Prostate gland (tissue), 2 donors: ENCODE measurements at regions not wholly inside any gene's neighbourhood (a gene's known extent, or its start where the extent isn't known, plus 50 kb on each side); places are given as distances from the start of the nearest gene placed in this dataset.

Source experiments
- DNase-seq: peaks from one replicate; pipeline ENCODE4 v3.0.0-alpha.2; 2019; ENCODE audit warnings: low spot score
- H3K27ac ChIP-seq, 2 donors: fragments of 200-600 bp; sonication (generic); 2 replicates each; pipeline ENCODE4 v1.5.1; 2017 to 2019
- H3K27me3 ChIP-seq: fragments of 200-600 bp; sonication (generic); replicated peaks from 2 replicates; pipeline ENCODE4 v1.5.1; 2019; ENCODE audit not compliant: insufficient read depth
- H3K36me3 ChIP-seq, 2 donors: fragments of 200-600 bp; sonication (generic); 1 replicate in 1 of 2; 2 replicates in 1 of 2; pipeline versions ENCODE4 v1.5.1 to v1.8.1; 2017 to 2019
- H3K4me1 ChIP-seq: fragments of 200-600 bp; sonication (generic); replicated peaks from 2 replicates; pipeline ENCODE4 v1.5.1; 2019
- H3K4me3 ChIP-seq, 2 donors: fragments of 200-600 bp; sonication (generic); 2 replicates each; pipeline ENCODE4 v1.5.1; 2017 to 2019
- H3K9me3 ChIP-seq: fragments of 200-600 bp; sonication (generic); 2 replicates; pipeline ENCODE4 v1.5.1; 2017
- POLR2A ChIP-seq: fragments of 450-650 bp; IDR thresholded peaks from one replicate; pipeline ENCODE4 v1.6.1; 2016; ENCODE audit warnings: antibody characterized with exemption, mild to moderate bottlenecking
- POLR2AphosphoS5 ChIP-seq: sonication (generic); formaldehyde crosslinking; IDR thresholded peaks from one replicate; pipeline ENCODE4 v1.6.1; 2017; ENCODE audit warnings: antibody characterized with exemption
- WGBS: methylation state at CpG from one replicate; pipeline ENCODE4 v1.1.5; 2018; 5-methylcytosine and 5-hydroxymethylcytosine counted together
- intact Hi-C: fragments of 100-400 bp; cut with DNase I; formaldehyde crosslinking; loops from one replicate; pipeline ENCODE4 v1.14.2; 2022
- TF ChIP-seq, protein P1 (sequence below), 4 experiments: fragments of 200-600 bp in 2 of 4; fragments of 450-650 bp in 2 of 4; sonication (generic) in 2 of 4; IDR thresholded peaks; 1 replicate in 3 of 4; 2 replicates in 1 of 4; pipeline ENCODE4 v1.5.1; 2016 to 2019; ENCODE audit warnings: antibody characterized with exemption in 4 of 4, mild to moderate bottlenecking in 2 of 4, moderate library complexity in 2 of 4

- DNase-seq, result no peak
- Histone ChIP-seq H3K9me3 (no peaks in the 10 kb centered on the region), H3K4me1 (peaks cover 8% of the 10 kb centered on the region), H3K4me3 (no peak overlapping the region), H3K36me3 (no peaks in the 10 kb centered on the region), H3K27me3 (no peaks in the 10 kb centered on the region), H3K27ac (no peak overlapping the region)
- WGBS, result 77% methylated on average over 11 of the region's 11 CpGs
- no peak for TF ChIP-seq POLR2A
- TF ChIP-seq, protein P1, sequence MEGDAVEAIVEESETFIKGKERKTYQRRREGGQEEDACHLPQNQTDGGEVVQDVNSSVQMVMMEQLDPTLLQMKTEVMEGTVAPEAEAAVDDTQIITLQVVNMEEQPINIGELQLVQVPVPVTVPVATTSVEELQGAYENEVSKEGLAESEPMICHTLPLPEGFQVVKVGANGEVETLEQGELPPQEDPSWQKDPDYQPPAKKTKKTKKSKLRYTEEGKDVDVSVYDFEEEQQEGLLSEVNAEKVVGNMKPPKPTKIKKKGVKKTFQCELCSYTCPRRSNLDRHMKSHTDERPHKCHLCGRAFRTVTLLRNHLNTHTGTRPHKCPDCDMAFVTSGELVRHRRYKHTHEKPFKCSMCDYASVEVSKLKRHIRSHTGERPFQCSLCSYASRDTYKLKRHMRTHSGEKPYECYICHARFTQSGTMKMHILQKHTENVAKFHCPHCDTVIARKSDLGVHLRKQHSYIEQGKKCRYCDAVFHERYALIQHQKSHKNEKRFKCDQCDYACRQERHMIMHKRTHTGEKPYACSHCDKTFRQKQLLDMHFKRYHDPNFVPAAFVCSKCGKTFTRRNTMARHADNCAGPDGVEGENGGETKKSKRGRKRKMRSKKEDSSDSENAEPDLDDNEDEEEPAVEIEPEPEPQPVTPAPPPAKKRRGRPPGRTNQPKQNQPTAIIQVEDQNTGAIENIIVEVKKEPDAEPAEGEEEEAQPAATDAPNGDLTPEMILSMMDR (IDR thresholded peaks at IDR 0.05), result no peak
- intact Hi-C loops, result no loop called here
Measured at GRCh38 chr13:34752283-34752960, 189.6 kb upstream of the NBEA start.

DNA sequence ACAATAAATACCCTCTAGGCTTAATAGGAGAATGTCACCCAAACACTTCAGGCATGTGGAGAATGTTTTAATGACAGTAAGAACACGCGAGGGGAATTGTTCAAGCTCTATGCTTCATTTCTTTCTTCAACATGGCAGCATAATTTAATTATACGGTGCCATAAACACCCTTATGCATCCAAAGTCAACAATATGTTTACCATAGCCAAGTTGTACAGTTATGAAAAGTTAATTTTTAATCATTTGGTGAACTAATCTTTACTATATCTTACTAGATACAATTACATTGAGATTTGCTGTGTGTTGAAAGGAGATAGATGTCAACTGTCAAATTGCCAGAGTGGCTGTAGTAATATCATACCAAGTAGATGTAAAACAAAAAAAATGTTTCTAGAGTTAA, 185.9 kb upstream of the NBEA start:
- no peak overlapping the region for H3K27ac ChIP-seq
- 64% methylated on average over 3 of the region's 3 CpGs for WGBS
- intact Hi-C loops, result no loop called here
- no peaks in the 10 kb centered on the region for H3K36me3 ChIP-seq
- H3K4me1 ChIP-seq, result no peaks in the 10 kb centered on the region
- no peak overlapping the region for H3K4me3 ChIP-seq
- H3K9me3 ChIP-seq, result no peaks in the 10 kb centered on the region
- DNase-seq, result no peak
- H3K27me3 ChIP-seq, result no peaks in the 10 kb centered on the region
- TF ChIP-seq, protein P1 (IDR thresholded peaks at IDR 0.05), result no peak
- no peak for TF ChIP-seq POLR2A
- TF ChIP-seq POLR2AphosphoS5, result no peak

GRCh38 chr13:34756572-34756971, 185.5 kb upstream of the NBEA start:
- TF ChIP-seq, protein P1 (IDR thresholded peaks at IDR 0.05), result no peak
- TF ChIP-seq POLR2A (no peak), POLR2AphosphoS5 (no peak)
- 70% methylated on average over 2 of the region's 2 CpGs for WGBS
- Histone ChIP-seq H3K27me3 (no peaks in the 10 kb centered on the region), H3K4me1 (no peaks in the 10 kb centered on the region), H3K36me3 (no peaks in the 10 kb centered on the region), H3K4me3 (no peak overlapping the region), H3K27ac (no peak overlapping the region), H3K9me3 (no peaks in the 10 kb centered on the region)
- DNase-seq, result no peak
- intact Hi-C loops, result no loop called here

DNA sequence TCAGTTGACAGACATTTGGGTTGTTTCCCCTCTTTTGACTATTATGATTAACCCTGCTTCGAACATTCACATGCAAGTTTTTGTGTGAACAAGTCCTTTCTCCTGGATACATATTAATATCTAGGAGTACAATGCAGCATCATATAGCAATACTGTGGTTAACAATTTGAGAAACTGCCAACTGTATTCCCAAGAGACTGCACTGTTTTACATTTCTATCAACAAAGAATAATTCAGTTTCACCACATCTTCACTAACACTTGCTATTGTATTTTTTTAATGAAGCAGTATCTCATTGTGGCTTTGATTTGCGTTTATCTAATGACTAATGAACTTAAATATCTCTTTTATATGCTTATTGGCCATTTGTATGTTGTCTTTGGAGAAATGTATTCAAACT, 184.6 kb upstream of the NBEA start:
- Histone ChIP-seq H3K27me3 (no peaks in the 10 kb centered on the region), H3K4me1 (no peaks in the 10 kb centered on the region), H3K9me3 (no peaks in the 10 kb centered on the region), H3K4me3 (no peak overlapping the region), H3K36me3 (no peaks in the 10 kb centered on the region), H3K27ac (no peak overlapping the region)
- TF ChIP-seq POLR2A (no peak), POLR2AphosphoS5 (no peak)
- TF ChIP-seq, protein P1 (IDR thresholded peaks at IDR 0.05), result no peak
- DNase-seq, result no peak
- intact Hi-C loops, result no loop called here
- WGBS, result 77% methylated on average over 2 of the region's 2 CpGs

- WGBS, result 65% methylated on average over 2 of the region's 2 CpGs
- intact Hi-C loops, result no loop called here
- Histone ChIP-seq H3K4me1 (no peaks in the 10 kb centered on the region), H3K9me3 (no peaks in the 10 kb centered on the region), H3K27ac (no peak overlapping the region), H3K4me3 (no peak overlapping the region), H3K36me3 (no peaks in the 10 kb centered on the region), H3K27me3 (no peaks in the 10 kb centered on the region)
- no peak for TF ChIP-seq POLR2A
- DNase-seq, result no peak
Measured at GRCh38 chr13:34758628-34759027, 183.4 kb upstream of the NBEA start.
